HG03521 (cell line): ENCODE measurements at regions not wholly inside any gene's neighbourhood (a gene's known extent, or its start where the extent isn't known, plus 50 kb on each side); places are given as distances from the start of the nearest gene placed in this dataset.
"Not testable (repeated sequence)": the region's sequence is repeated elsewhere in the genome, so short reads cannot be mapped to it uniquely, and the experiment has no call there.

Source experiments
- ATAC-seq: cut with Tn5 transposase; IDR thresholded peaks from one replicate; pipeline ENCODE4 v1.9.1; 2021; ENCODE audit warnings: mild to moderate bottlenecking, moderate library complexity; ENCODE audit not compliant: unreplicated experiment

DNA sequence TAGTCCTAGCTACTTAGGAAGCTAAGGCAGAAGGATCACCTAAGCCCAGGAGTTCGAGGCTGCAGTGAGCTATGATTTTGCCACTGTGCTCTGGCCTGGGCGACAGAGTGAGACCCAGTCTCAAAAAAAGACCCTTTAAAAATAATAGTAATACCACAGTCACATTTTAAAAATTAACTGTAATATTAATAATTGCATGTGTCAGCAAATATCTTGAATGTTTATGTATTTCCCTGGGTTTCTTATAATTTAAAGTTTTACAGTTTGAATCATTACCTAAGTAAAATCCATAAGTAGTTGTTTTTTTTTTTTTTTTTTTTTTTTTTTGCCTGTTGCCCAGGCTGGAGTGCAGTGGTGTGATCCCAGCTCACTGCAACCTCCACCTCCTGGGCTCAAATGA is 69.2 kb downstream of the LYZL2 start:
- no peak for ATAC-seq

DNA sequence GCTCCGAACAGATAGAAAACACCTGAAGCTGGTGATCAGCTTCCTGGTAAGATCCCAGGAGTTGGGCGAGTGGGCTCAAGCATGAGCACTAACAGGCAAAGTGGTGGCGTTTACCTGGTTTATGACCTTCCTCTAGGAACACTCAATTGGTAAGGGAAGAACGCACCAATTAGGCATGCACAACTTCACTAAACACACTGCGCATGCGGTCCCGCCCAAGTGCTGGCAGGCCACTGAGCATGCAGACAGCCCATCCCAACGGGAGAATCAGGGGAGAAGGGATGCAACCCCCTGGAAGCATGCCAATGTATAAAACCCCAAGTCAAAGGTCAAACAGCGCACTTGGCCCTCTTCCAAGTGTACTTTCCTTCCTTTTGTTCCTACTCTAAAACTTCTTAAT is 70.4 kb downstream of the LYZL2 start:
- no peak for ATAC-seq

DNA sequence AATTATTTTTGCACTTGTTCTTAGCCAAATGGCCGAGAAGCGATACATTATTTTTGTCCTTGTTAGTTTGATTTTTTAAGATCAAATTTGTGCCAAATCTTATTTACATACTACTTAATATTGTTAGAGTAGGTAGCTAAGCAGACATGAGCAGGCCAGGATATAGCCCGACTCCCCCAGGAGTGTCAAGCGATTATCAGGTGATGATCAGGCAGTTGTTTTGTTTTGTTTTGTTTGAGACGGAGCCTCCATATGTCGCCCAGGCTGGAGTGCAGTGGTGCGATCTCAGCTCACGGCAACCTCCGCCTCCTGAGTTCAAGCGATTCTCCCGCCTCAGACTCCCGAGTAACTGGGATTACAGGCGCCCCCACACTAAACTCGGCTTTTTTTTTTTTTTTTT is 71.1 kb downstream of the LYZL2 start:
- ATAC-seq, result no peak

DNA sequence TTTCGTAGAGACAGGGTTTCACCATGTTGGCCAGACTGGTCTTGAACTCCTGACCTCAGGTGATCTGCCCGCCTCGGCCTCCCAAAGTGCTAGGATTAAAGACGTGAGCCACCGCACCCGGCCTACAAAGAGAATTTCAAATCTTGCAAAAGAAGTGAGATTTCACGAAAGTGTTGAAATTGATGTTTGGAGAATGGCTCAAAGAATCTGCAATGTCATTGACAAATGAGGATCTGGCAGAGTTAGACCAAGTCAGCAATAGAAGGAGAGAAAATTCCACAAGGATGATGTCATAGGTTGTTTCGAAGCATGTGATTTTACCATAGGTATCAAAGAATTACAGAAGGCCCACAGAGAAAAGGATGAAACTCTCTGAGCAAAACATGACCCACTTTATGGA is 71.7 kb downstream of the LYZL2 start:
- ATAC-seq, result no peak

DNA sequence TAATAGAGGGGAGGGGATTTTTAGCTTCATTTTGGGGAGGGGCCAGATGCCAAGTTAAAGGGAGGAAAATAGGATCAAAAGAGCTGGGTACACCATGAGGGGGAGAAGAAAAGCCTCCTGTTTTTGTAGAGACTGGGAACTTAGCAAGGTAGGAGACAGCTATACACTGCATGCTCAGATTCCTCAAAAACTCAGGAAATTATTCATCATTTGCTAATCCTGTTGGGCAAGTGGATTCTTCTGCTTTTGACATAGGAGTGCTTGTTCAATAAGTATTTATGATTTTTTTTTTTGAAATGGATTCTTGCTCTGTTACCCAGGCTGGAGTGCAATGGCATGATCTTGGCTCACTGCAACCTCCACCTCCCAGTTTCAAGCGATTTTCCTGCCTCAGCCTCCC is 73.4 kb downstream of the LYZL2 start:
- no peak for ATAC-seq

DNA sequence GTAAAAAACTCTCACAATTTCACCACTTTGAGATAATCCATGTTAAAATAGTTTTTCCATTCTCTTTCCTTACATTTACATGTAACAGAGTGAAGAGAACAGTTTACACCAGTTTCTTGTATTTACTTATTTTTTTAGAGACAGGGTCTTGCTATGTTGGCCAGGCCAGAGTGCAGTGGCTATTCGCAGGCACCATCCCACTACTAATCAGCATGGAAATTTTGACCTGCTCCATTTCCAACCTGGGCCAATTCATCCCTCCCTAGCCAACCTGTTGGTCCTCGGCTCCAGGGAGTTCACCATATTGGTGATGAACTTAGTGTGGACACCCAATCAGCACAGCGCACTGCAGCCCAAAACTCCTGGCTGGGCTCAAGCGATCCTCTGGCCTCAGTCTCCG is 74.1 kb downstream of the LYZL2 start:
- ATAC-seq, result no peak

DNA sequence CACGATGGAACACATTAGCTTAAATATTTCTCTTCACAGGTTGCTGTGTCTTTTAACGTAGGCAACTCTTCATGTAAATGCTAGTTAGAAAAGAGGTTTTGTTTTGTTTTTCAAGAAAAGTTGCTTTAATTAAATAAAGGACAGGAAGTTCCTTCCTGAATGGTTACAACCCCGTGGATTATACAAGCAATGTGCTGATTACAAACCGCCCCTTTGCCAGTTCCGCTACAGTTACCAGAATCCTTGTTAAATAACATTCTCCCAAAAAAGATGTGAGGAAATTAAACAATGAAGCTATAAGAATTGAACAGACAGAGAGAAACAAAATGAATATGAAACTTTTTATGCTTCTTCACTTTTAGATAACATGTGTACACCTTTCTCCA is 75.1 kb downstream of the LYZL2 start:
- no peak for ATAC-seq

DNA sequence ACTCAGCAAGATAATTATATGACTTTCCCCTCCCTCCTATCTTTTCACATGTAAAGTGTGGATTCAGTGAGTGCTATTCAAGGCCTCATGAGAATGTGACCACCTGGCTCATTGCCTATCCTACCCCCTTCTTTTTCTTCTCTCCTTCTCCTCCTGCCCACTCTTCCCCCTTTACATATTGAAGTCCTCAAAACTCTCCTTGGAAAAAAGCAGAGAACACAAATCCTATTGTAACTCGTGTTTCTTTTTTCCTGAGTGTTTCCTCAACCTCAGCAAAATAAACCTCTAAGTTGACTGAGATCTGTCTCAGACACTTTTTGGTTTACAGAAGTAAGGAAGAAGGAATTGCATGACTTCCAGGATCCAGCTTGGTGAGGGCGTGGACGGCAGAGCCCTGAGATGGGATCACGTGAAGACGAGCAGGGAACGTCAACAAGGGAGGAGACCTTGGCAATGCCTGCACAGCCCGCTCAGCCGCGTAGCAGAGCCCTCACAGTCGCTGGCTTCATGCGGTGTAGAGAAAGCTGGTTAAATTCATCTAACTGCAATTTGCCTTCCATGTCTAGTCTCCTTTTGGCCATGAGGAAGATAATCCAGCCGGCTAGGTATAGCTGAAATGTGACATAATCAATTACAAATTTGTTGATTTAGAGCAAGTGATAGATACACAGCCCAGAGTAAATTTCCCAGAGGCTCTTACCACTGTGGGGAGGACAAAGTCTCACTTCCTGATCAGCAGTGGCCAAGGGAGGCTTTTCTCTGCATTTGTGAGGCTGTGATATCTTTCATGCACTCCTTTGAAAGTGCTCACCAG is 75.7 kb downstream of the LYZL2 start:
- ATAC-seq, result no peak

DNA sequence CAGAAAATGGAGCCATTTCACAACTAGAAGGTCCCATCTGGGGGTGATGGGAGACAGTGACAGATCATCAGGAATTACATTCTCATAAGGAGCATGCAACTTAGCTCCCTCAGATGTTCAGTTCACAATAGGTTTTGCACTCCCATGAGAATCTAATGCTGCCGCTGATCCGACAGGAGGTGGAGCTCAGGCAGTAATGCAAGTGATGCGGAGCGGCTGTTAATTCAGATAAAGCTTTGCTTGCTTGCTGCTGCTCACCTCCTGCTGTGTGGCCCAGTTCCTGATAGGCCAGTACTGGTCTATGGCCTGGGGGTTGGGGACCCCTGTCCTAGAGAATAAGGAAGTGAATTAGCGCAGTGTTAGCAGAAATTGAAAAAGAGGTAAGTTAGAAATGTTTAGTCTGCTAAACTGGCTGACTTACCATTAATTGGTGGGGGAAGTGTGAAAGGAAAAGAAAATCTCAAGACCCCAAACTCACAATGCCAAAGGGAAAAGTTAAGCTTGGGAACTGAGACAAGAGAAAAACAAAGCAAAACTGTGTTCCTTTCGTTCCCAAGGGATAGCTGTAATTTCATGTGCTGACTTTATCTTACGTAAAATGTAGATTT is 76.4 kb downstream of the LYZL2 start:
- ATAC-seq, result no peak

DNA sequence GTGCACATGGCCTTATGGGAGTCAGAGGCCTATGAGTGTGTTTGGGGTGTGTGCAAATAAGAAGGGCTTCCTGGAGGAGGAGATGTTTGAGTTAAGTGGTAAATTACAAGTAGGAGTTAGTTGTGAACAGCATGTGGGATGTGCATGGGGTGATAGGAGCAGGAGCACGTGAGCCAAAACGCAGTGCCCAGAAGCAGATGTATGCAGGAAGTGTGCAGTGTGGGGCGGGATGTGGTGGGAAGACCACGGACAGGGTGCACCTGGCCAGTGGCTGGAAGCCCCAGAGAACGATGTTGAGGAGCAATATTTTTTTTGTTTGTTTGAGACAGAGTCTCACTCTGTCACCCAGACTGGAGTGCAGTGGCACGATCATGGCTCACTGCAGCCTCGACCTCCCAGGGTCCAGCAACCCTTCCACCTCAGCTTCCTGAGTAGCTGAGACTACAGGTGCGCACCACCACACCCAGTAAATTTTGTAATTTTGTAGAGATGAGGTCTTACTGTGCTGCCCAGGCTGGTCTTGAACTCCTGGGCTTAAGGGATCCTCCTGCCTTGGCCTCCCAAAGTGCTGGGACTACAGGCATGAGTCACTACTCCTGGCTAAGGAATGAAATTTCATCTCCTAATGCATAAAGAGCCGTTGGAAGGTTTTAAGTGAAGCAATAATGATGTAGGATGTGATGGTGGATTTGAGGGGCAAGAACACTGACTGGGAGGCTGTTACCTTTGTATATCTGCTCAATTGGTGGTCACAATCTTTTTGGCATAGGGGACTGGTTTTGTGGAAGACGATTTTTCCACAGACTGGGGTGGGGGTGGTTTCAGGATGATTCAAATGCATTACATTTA is 78.4 kb downstream of the LYZL2 start:
- no peak for ATAC-seq

DNA sequence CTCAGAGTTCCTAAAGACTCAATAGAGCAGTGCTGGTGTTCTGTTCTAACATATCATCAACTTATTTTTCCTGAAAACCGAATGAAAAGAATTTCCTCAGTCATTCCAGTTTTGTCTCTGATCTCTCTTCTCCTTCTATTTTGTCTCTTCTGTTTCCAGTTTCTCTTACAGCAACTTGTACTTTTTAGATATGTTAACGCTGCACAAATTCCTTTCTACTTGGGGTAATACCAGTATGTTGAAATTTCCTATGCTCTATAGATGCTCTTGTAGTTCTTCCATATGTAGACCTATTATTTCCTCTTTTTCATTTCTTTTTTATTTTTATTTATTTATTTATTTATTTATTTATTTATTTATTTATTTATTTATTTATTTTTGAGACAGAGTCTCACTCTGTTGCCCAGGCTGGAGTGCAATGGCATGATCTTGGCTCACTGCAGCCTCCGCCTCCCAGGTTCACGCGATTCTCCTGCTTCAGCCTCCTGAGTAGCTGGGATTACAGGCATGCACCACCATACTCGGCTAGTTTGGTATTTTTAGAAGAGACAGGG is 80.3 kb downstream of the LYZL2 start:
- not testable (repeated sequence) for ATAC-seq

DNA sequence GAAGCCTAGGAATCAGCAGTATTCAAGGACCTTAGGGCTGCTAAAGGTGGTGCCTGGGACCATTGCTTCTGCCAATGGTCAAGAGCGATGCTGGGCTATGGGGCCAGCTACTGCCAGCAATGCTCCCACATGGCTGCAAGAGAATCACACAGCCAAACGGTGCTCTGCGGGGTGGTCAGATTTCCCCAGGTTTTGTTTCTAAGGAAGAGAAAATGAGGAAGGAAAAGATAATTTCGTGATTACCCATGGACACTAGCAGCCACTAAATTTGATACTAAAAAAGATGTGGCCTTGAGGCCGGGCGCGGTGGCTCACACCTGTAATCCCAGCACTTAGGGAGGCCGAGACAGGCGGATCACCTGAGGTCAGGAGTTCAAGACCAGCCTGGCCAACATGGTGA is 83.0 kb downstream of the LYZL2 start:
- no peak for ATAC-seq

DNA sequence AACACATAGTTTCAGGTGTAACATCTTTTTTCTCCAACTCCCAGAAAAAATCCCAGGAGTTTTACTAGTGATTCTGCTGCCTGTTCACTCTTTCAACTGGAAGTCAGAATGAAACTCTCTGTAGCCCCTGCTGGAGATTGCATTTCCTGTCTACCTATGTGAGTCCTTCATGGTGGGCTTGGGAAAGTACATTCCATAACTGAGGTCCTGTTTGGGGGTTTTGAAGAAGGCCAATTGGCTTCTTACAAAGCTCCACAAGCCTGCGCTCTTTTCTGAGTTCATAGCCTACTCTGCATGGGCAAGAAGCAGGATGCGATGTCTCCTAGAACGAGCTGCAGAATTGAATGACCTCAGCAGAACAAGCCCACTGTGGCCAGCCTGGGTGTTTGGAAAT is 86.7 kb downstream of the LYZL2 start:
- no peak for ATAC-seq

DNA sequence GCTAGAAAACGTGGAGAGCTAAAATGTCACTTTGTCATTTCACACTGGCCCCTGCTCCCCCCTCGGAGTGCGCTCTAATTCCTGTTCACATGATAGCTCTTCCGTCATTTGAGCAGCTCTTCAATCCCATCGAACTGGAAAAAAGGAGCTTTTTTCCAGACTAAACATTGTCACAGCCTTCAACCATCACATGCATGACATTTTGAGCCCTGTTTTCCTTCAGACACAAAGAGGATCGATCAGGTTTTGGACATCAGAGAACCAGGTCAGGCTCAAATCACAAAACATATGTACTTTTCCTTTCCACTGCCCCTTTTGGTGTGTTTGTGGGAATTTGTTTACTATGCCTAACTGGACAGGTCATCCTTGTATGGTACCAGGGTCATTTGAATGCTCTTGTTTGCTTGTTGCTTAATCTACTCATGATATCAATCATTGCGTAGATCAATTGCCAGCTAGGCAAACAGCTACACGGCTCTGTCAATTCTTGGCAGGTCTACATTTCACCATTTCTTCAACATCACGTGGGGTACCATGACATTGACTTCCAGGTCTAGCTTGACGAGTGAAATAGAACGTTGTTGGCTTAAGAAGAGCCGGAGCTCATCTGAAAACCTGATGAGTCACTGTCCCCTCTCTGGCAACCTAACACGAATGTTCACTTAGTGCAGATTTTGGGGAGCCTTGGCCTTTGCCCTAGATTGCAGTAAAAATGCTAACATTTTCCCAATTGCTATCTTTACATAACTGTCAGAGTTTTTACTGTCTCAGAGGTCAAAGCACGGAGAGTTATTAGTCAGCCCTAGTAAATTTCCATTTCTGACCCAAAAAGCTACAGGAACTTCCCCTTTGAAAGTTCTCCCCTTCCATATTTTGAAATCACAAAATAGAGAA is 87.3 kb downstream of the LYZL2 start:
- ATAC-seq, result no peak

DNA sequence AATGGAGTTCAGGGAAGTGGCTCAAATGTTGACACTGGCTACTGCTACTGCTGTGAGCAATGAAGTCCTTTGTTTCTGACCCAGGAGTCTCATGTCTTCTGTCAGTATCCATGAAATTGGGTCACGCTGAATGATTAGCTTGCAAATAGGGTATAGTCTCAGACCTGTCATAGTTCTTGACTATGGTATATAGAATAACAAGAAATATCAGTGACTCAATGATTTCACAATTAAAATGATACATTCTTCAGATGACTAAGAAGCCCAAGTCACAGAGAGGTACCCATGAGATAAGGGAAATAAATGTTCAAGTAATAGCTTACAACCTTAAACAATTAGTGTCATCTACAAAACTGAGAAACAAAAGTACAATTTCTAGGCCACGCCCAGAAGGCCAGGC is 89.3 kb downstream of the LYZL2 start:
- ATAC-seq, result no peak

DNA sequence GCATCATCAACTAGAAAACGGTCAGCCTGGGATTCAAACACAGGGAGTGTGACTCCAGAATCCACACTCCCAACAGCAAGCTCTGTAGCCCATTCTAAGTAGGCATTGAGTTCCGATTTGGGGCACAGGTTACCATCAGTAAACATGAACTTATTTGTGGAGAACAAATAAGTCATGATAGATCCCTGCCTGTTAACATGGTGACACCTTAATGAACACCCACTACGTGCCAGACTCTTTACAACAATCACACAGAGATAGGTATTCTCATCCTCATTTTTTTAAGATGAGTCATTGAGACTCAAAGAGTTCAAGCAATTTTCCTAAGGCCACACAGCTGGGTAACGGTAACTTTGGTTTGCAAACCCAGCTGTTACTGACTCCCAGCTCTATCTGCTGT is 91.5 kb downstream of the LYZL2 start:
- no peak for ATAC-seq

DNA sequence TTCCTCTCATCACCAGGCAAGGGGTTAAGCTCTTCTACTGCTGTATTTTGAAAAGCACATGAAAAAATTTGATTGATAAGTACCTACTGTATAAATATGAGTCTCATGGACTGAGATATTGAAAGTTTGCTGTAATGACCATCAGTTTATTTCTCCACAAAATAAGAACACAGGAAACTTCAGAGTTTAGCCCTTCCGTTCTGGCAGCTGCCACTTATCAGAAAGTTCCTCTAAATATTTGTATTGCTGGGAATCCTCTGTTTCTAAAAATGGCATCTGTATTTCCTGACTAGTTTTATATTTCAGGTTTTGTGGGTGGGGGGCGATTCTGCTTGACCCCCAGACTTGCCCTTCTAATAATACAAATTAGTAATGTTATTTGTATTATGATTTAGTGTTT is 92.0 kb downstream of the LYZL2 start:
- ATAC-seq, result no peak

DNA sequence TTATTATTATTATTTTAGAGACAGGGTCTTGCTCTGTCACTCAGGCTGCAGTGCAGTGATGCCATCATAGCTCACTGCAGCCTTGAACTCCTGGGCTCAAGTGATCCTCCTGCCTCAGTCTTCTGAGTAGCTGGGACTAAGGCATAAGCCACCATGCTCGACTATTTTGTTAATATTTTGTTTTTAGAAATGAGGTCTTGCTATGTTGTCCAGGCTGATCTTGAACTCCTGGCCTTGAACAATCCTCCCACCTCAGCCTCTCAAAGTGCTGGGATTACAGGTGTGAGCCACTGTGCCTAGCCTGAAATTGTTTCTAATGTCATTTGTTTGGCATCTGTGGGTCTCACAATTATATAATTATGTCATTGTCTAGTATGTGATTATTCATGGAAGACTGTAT is 92.4 kb downstream of the LYZL2 start:
- ATAC-seq, result not testable (repeated sequence)

DNA sequence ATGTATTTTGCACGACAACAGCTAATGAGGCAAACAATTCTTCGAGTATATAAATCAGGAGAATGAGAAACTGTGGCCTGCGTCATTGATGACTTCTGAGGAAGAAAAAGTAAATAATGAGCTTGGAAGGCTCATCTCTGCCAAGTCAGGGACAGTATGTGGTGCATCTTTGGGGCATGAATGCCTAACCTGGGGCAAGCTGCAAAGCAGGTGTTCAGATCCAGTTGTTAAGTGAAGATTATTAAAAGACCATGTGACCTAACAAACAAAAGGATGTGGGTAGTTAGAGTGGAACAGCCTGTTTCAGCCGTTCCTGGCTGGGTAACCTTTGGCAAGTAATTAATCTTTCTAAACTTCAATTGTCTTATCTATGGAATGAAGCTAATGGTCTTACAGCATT is 93.0 kb downstream of the LYZL2 start:
- ATAC-seq, result no peak

DNA sequence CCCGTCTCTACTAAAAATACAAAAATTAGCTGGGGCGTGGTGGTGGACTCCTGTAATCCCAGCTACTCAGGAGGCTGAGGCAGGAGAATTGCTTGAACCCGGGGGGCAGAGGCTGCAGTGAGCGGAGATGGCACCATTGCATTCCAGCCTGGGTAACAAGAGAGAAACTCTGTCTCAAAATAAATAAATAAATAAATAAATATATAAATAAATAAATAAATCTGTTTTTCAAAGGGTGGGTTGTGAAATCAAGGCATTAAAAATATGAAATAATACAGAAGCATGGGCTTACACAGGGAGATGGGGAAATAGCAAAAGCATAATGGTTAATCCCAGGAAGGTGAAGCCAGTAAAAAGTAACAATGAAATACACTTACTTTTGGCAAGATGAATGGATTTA is 93.9 kb downstream of the LYZL2 start:
- no peak for ATAC-seq
